HL-60 (cell line): ENCODE measurements at regions not wholly inside any gene's neighbourhood (a gene's known extent, or its start where the extent isn't known, plus 50 kb on each side); places are given as distances from the start of the nearest gene placed in this dataset.

Source experiments
- GABPA ChIP-seq: IDR thresholded peaks from 2 replicates; pipeline ENCODE4 v1.6.1; 2012; ENCODE audit warnings: low read depth
- POLR2AphosphoS5 ChIP-seq: IDR thresholded peaks from 2 replicates; pipeline ENCODE4 v1.6.1; 2012; ENCODE audit warnings: low read depth
- REST ChIP-seq: IDR thresholded peaks from 2 replicates; pipeline ENCODE4 v1.6.1; 2012; ENCODE audit warnings: low read depth; ENCODE audit not compliant: insufficient replicate concordance
- SPI1 ChIP-seq: IDR thresholded peaks from 2 replicates; pipeline ENCODE4 v1.6.1; 2012; ENCODE audit warnings: low read depth, mild to moderate bottlenecking, borderline replicate concordance
- TF ChIP-seq, protein P1 (sequence below): IDR thresholded peaks from one replicate; pipeline ENCODE4 v1.5.1; 2011; ENCODE audit warnings: low read length, control low read depth, inconsistent platforms; ENCODE audit not compliant: insufficient read depth

DNA sequence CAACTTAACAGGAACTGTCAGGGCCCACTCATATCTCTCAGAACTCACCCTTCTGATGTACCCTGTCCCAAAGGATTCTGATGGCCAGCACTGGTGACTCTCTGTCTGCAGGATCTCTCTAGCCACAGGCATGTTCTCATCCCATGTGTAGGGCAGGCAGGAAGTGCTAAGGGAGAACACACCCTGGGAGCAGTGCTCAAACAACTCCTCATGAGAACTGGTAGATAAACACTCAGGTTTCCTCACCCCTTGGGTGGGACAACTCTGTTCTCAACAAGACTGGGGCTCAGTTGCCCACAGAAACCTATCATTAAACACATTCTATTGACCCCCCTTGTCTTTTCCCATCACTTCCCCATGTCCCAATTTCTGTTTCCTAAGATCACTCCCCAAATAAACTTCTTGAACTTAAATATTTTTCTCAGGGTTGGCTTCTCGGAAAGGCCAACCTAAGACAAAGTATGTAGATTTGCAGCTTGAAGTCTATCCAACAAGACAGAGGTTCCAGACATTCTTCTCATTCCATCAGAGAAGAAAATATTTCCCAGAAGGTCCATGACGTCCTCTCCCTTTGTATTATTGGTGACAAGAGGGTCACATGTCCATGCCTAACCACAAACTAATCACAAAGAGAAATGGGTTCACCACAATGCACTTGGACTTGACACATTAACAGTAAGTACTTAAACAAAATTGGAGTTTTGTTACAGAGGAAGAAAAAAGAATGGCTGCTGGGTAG, 276.6 kb upstream of the GADL1 start:
- TF ChIP-seq, protein P1, sequence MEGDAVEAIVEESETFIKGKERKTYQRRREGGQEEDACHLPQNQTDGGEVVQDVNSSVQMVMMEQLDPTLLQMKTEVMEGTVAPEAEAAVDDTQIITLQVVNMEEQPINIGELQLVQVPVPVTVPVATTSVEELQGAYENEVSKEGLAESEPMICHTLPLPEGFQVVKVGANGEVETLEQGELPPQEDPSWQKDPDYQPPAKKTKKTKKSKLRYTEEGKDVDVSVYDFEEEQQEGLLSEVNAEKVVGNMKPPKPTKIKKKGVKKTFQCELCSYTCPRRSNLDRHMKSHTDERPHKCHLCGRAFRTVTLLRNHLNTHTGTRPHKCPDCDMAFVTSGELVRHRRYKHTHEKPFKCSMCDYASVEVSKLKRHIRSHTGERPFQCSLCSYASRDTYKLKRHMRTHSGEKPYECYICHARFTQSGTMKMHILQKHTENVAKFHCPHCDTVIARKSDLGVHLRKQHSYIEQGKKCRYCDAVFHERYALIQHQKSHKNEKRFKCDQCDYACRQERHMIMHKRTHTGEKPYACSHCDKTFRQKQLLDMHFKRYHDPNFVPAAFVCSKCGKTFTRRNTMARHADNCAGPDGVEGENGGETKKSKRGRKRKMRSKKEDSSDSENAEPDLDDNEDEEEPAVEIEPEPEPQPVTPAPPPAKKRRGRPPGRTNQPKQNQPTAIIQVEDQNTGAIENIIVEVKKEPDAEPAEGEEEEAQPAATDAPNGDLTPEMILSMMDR = no peak
- TF ChIP-seq POLR2AphosphoS5 = no peak
- TF ChIP-seq SPI1 = no peak
- TF ChIP-seq REST = no peak
- TF ChIP-seq GABPA = no peak
